Transverse colon (tissue), 3 donors: ENCODE measurements at regions not wholly inside any gene's neighbourhood (a gene's known extent, or its start where the extent isn't known, plus 50 kb on each side); places are given as distances from the start of the nearest gene placed in this dataset.

ENCODE experiments used
- CTCF ChIP-seq, 5 experiments: fragments of 200-600 bp in 3 of 5; fragments of 450-650 bp in 2 of 5; sonication (generic) in 3 of 5; IDR thresholded peaks; 1 replicate in 2 of 5; 2 replicates in 3 of 5; pipeline ENCODE4 v1.5.1; 2016 to 2017; ENCODE audit warnings: antibody characterized with exemption in 5 of 5, inconsistent platforms in 3 of 5, mild to moderate bottlenecking in 2 of 5, moderate library complexity in 1 of 5
- POLR2A ChIP-seq: fragments of 450-650 bp; IDR thresholded peaks from one replicate; pipeline ENCODE4 v1.6.1; 2016; ENCODE audit warnings: antibody characterized with exemption, mild to moderate bottlenecking, moderate library complexity

DNA sequence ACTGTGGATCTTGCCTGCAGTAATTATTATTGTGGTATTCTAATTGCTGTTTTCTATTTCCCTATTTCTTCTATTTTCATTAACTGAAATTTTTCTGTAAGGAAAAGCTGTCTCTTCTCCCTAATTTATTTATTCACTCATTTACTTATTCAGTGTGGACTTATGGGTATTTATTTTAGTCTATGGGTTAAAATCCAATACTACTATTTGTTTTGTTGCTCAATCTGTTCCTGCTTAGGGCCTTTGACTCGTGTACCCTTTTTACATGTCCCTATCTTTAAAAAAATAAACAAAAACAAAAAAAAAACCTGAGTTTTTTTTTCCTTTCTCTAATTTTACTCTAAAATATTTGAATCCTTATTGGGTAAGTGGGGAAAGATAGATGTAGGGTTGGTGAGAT is 166.2 kb upstream of the IVNS1ABP start:
- TF ChIP-seq CTCF (IDR thresholded peaks at IDR 0.05) = no peak
- no peak for TF ChIP-seq POLR2A
